K562 (cell line): ENCODE measurements at regions not wholly inside any gene's neighbourhood (a gene's known extent, or its start where the extent isn't known, plus 50 kb on each side); places are given as distances from the start of the nearest gene placed in this dataset.

Experiments used
- ATAC-seq: fragments of 200-7000 bp; cut with Tn5 transposase; 3 replicates; pipeline ENCODE4 v1.9.1; 2020; ENCODE audit warnings: moderate library complexity
- BruUV-seq: library from RNA; stranded (reverse); fragments of 400-500 nt; replicated peaks from 2 replicates; lab custom pipeline; 2021; lab: Mats Ljungman, UMichigan
- CTCF ChIA-PET: fragments of 300-600 bp; formaldehyde crosslinking; extraction: SDS; loops from one replicate; lab custom pipeline; 2021; ENCODE audit warnings: low intra/inter-chr PET ratio; lab: Yijun Ruan, JAX
- POLR2A ChIA-PET: fragments of 300-600, 350-650 bp; sonication (Branson Sonifier 250); formaldehyde crosslinking; extraction: SDS; loops from one replicate; lab custom pipeline; 2021; ENCODE audit warnings: antibody characterized with exemption, inconsistent platforms; lab: Yijun Ruan, JAX
- DNase-seq, 4 experiments: peaks; one replicate each; pipeline versions ENCODE4 v3.0.0 to v3.0.0-alpha.2; 2011 to 2018; ENCODE audit warnings: low spot score in 3 of 4, mixed read lengths in 3 of 4; ENCODE audit errors: extremely low read depth in 1 of 4
- FAIRE-seq: peaks from 2 replicates; lab custom pipeline; 2011; peaks lifted over from hg19 to GRCh38; lab: Jason Lieb, UNC
- H2AFZ ChIP-seq: 2 replicates; pipeline ENCODE4 v1.6.0; 2011; ENCODE audit warnings: low read depth, low read length, control low read depth, inconsistent platforms
- H3K27ac ChIP-seq: fragments of 200-600 bp; 3 replicates; pipeline ENCODE4 v1.8.0; 2011; ENCODE audit warnings: low read depth, mild to moderate bottlenecking, control low read depth, inconsistent platforms, low read length, moderate library complexity, mixed read lengths; ENCODE audit errors: extremely low read depth
- H3K27me3 ChIP-seq, 2 experiments: fragments of 300-600 bp in 1 of 2; 2 replicates in 1 of 2; 3 replicates in 1 of 2; pipeline versions ENCODE4 v1.6.0 to v1.8.0; 2011; ENCODE audit warnings: inconsistent platforms in 2 of 2, low read length in 2 of 2, mild to moderate bottlenecking in 1 of 2, mixed read lengths in 1 of 2, moderate library complexity in 1 of 2; ENCODE audit not compliant: control insufficient read depth in 2 of 2, insufficient read depth in 2 of 2
- H3K36me3 ChIP-seq: fragments of 300-600 bp; 3 replicates; pipeline ENCODE4 v1.8.0; 2011; ENCODE audit warnings: mild to moderate bottlenecking, low read length, inconsistent platforms; ENCODE audit not compliant: control insufficient read depth, insufficient read depth
- H3K4me1 ChIP-seq, 2 experiments: fragments of 200-600 bp in 1 of 2; replicated peaks in 1 of 2; 2 replicates in 1 of 2; 3 replicates in 1 of 2; pipeline versions ENCODE4 v1.5.1 to v1.8.0; 2011; ENCODE audit warnings: inconsistent platforms in 2 of 2, low read length in 2 of 2, mild to moderate bottlenecking in 1 of 2, mixed read lengths in 1 of 2, moderate library complexity in 1 of 2; ENCODE audit not compliant: control insufficient read depth in 2 of 2, insufficient read depth in 2 of 2
- H3K4me2 ChIP-seq: 2 replicates; pipeline ENCODE4 v1.6.1; 2011; ENCODE audit warnings: low read length, control low read depth, inconsistent platforms, mixed read lengths; ENCODE audit not compliant: insufficient read depth
- H3K4me3 ChIP-seq: fragments of 200-600 bp; sonication (generic), shearing (Covaris generic); 2 replicates; pipeline ENCODE4 v1.5.1; 2016; ENCODE audit warnings: control low read depth, inconsistent platforms
- H3K79me2 ChIP-seq: fragments of 200-600 bp; 3 replicates; pipeline ENCODE4 v1.8.0; 2011; ENCODE audit warnings: low read length, inconsistent platforms; ENCODE audit not compliant: control insufficient read depth, insufficient read depth
- H3K9ac ChIP-seq, 2 experiments: 2 replicates each; pipeline versions ENCODE4 v1.6.0 to v1.6.1; 2011; ENCODE audit warnings: low read depth in 2 of 2, low read length in 2 of 2, control low read depth in 1 of 2, inconsistent platforms in 1 of 2, mild to moderate bottlenecking in 1 of 2, mixed read lengths in 1 of 2; ENCODE audit not compliant: insufficient read depth in 1 of 2
- H3K9me1 ChIP-seq: one replicate; pipeline ENCODE4 v1.6.0; 2011; ENCODE audit warnings: inconsistent platforms, mild to moderate bottlenecking, low read length, moderate library complexity; ENCODE audit not compliant: control insufficient read depth, insufficient read depth
- H3K9me3 ChIP-seq: replicated peaks from 2 replicates; pipeline ENCODE4 v1.5.1; 2011; ENCODE audit warnings: low read depth, low read length, inconsistent platforms; ENCODE audit not compliant: control insufficient read depth, insufficient read depth
- H4K20me1 ChIP-seq: replicated peaks from 2 replicates; pipeline ENCODE4 v1.6.1; 2011; ENCODE audit warnings: low read length, inconsistent platforms, mixed read lengths; ENCODE audit not compliant: control insufficient read depth, insufficient read depth
- POU5F1 ChIP-seq: fragments of 150-350 bp; IDR thresholded peaks from 2 replicates; pipeline ENCODE4 v1.6.1; 2014; ENCODE audit warnings: borderline replicate concordance, low read length, low read depth, mild to moderate bottlenecking; ENCODE audit not compliant: partially characterized antibody
- RAD21 ChIP-seq, 2 experiments: fragments of 250-450 bp in 1 of 2; fragments of 450-650 bp in 1 of 2; sonication (Bioruptor Pico) in 1 of 2; formaldehyde crosslinking in 1 of 2; IDR thresholded peaks in 1 of 2; conservative IDR thresholded peaks in 1 of 2; 2 replicates each; pipeline versions ENCODE4 v1.4.0 to v1.8.0; 2020 to 2022; ENCODE audit warnings: mild to moderate bottlenecking in 2 of 2, moderate library complexity in 1 of 2
- SMC3 ChIP-seq: conservative IDR thresholded peaks from 2 replicates; pipeline ENCODE4 v1.6.1; 2011; ENCODE audit warnings: low read depth, low read length, improper control_type of control experiment; ENCODE audit not compliant: insufficient read depth
- ZKSCAN1 ChIP-seq: fragments of 150-350 bp; IDR thresholded peaks from 2 replicates; pipeline ENCODE4 v1.6.1; 2016; ENCODE audit warnings: low read depth, low read length
- ZNF778 ChIP-seq: fragments of 450-650 bp; formaldehyde crosslinking; IDR thresholded peaks from 2 replicates; pipeline ENCODE4 v1.4.0; 2020; ENCODE audit warnings: mild to moderate bottlenecking, moderate library complexity
- WGBS: fragments of 100-300 bp; shearing (Covaris generic); methylation state at CpG from one replicate; pipeline ENCODE4 v1.1.6; 2016; ENCODE audit warnings: low coverage, mixed read lengths; ENCODE audit not compliant: insufficient coverage; ENCODE audit errors: missing lambda C conversion rate; 5-methylcytosine and 5-hydroxymethylcytosine counted together
- in situ Hi-C: fragments of 300-500 bp; cut with MboI; formaldehyde crosslinking; loops from 4 replicates; pipeline ENCODE4 v1.15.0; 2018; ENCODE audit warnings: inconsistent platforms, mixed read lengths
- intact Hi-C: fragments of 100-400 bp; cut with micrococcal nuclease; formaldehyde crosslinking; loops from 2 replicates; pipeline ENCODE4 v1.14.2; 2022
- TF ChIP-seq, protein P1 (sequence below): sonication (generic); formaldehyde crosslinking; IDR thresholded peaks from 2 replicates; pipeline ENCODE4 v1.9.0; 2022; ENCODE audit warnings: mild to moderate bottlenecking, missing genetic modification reagents
- TF ChIP-seq, protein P2 (sequence below), 3 experiments: IDR thresholded peaks in 2 of 3; conservative IDR thresholded peaks in 1 of 3; 2 replicates each; pipeline ENCODE4 v1.5.1; 2011 to 2012; ENCODE audit warnings: low read length in 3 of 3, mild to moderate bottlenecking in 3 of 3, control low read depth in 2 of 3, improper control_type of control experiment in 1 of 3, inconsistent platforms in 1 of 3, low read depth in 1 of 3, mixed read lengths in 1 of 3, moderate library complexity in 1 of 3; ENCODE audit not compliant: insufficient read depth in 2 of 3
- TF ChIP-seq, protein P3 (sequence below): fragments of 250-450 bp; sonication (Bioruptor Pico); IDR thresholded peaks from 2 replicates; pipeline ENCODE4 v1.4.0; 2020; ENCODE audit warnings: mild to moderate bottlenecking, moderate library complexity, borderline replicate concordance

DNA sequence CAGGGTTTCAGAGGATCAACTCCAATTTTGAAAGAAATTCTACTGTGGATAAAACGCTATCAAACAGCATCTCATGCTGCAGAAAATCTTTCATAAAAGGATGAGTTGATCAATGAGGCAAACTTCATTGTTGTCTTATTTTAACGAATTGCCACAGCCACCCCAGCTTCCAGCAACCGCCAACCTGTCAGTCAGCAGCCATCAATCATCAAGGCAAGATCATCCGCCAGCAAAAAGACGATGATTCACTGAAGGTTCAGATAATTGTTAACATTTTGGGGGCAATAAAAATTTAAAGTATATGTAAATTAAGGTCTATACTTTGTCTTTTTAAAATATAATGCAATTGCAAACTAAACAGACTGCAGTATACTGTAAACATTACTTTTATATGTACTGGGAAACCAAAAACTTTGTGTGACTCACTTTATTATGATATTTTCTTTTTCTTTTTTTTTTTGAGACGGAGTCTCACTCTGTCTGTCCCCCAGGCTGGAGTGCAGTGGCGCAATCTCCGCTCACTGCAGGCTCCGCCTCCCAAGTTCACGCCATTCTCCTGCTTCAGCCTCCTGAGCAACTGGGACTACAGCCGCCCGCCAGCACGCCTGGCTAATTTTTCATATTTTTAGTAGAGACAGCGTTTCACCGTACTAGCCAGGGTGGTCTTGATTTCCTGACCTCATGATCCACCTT is 155.3 kb upstream of the SYN3 start (continued):
- TF ChIP-seq POU5F1 (no peak), ZNF778 (CRISPR knock-in tag) (no peak), ZKSCAN1 (no peak)

DNA sequence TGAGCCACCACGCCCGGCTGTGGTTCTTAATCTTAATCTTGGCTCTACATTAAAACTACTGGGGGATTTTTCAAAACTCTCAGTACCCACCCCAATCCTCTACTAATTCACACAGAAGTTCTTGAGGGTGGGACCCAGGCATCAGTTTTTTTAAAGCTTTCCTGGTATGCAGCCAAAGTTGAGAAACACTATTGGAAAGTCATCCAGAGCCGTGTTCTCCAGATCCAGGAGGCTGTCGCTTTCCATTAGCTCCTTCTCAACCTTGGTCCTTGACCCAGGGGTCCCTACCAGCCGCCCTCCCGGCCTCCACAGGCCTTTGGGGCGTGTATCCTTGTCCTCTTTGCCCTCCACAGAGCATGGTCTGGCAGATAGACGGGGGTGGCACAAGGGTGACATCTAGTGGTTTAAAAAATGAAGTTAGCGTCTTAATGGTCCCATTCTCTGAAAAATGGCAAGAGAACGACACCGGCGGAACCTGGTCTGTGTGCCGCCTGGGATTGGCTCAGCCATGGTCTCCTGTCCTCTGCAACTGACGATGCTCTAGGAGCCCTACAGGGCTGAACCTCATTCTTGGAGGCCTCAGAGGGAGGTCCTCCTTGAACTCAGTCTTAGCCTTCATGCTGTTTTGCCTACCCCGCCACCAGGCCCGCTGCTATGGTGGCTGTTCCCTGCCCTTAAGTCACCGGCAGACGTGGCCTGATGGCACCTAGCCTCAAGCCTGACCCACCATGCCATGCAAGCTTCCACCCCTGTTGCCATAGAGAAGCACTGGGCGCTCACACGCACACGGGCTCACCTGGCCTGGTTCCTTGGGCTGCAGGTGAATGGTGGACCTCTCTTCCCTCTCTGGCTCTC is 152.0 kb upstream of the SYN3 start:
- Histone ChIP-seq H3K4me2 (no peak overlapping the region), H3K9ac (no peak overlapping the region), H3K9me3 (no peaks in the 10 kb centered on the region), H3K27me3 (peaks cover 2 to 6% of the 10 kb centered on the region in 2 experiments; a peak in 2 of 5 replicates), H3K79me2 (no peaks in the 10 kb centered on the region), H3K9me1 (no peaks in the 10 kb centered on the region), H2AFZ (no peak overlapping the region), H4K20me1 (no peaks in the 10 kb centered on the region), H3K36me3 (no peaks in the 10 kb centered on the region), H3K27ac (no peak overlapping the region), H3K4me1 (no peaks in the 10 kb centered on the region; a peak in 1 of 5 replicates), H3K4me3 (no peak overlapping the region)
- ChIA-PET POLR2A (no interaction called here), CTCF (no interaction called here)
- no peak for FAIRE-seq
- TF ChIP-seq SMC3: 0 out of 2 replicates have a peak, but pooled peaks have one; percentile 17
- peak in 1 of 2 experiments; percentile 46; a peak in 2 of 4 replicates for TF ChIP-seq RAD21 (CRISPR knock-in tag; conservative IDR thresholded peaks at IDR 0.05 in 1 of 2, IDR thresholded peaks at IDR 0.05 in 1 of 2)
- TF ChIP-seq, protein P1, sequence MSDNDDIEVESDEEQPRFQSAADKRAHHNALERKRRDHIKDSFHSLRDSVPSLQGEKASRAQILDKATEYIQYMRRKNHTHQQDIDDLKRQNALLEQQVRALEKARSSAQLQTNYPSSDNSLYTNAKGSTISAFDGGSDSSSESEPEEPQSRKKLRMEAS: no peak
- TF ChIP-seq, protein P2, sequence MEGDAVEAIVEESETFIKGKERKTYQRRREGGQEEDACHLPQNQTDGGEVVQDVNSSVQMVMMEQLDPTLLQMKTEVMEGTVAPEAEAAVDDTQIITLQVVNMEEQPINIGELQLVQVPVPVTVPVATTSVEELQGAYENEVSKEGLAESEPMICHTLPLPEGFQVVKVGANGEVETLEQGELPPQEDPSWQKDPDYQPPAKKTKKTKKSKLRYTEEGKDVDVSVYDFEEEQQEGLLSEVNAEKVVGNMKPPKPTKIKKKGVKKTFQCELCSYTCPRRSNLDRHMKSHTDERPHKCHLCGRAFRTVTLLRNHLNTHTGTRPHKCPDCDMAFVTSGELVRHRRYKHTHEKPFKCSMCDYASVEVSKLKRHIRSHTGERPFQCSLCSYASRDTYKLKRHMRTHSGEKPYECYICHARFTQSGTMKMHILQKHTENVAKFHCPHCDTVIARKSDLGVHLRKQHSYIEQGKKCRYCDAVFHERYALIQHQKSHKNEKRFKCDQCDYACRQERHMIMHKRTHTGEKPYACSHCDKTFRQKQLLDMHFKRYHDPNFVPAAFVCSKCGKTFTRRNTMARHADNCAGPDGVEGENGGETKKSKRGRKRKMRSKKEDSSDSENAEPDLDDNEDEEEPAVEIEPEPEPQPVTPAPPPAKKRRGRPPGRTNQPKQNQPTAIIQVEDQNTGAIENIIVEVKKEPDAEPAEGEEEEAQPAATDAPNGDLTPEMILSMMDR (IDR thresholded peaks at IDR 0.05 in 2 of 3, conservative IDR thresholded peaks at IDR 0.05 in 1 of 3; ENCODE audit: insufficient read depth in 2 of 3, low read depth in 1 of 3, low read length in 3 of 3): peak; percentile 46 to 55 (median 50); a peak in 5 of 6 replicates
- TF ChIP-seq, protein P3, sequence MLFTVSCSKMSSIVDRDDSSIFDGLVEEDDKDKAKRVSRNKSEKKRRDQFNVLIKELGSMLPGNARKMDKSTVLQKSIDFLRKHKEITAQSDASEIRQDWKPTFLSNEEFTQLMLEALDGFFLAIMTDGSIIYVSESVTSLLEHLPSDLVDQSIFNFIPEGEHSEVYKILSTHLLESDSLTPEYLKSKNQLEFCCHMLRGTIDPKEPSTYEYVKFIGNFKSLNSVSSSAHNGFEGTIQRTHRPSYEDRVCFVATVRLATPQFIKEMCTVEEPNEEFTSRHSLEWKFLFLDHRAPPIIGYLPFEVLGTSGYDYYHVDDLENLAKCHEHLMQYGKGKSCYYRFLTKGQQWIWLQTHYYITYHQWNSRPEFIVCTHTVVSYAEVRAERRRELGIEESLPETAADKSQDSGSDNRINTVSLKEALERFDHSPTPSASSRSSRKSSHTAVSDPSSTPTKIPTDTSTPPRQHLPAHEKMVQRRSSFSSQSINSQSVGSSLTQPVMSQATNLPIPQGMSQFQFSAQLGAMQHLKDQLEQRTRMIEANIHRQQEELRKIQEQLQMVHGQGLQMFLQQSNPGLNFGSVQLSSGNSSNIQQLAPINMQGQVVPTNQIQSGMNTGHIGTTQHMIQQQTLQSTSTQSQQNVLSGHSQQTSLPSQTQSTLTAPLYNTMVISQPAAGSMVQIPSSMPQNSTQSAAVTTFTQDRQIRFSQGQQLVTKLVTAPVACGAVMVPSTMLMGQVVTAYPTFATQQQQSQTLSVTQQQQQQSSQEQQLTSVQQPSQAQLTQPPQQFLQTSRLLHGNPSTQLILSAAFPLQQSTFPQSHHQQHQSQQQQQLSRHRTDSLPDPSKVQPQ (CRISPR knock-in tag): no peak
- peak; percentile 13 to 44 (median 28) for DNase-seq
- peak; percentile 87 for ATAC-seq
- intact Hi-C loops: loop anchor here (5.0 kb wide), 1 partner anchor 193 kb away; no protein-coding TSS in a partner anchor
- no TSS peak for BruUV-seq
- WGBS: 2% methylated on average over 11 of the region's 21 CpGs
- in situ Hi-C loops: loop anchor here (25.0 kb wide), 1 partner anchor 673 kb away; no protein-coding TSS in a partner anchor
